ENCODE measurements at regions not wholly inside any gene's neighbourhood (a gene's known extent, or its start where the extent isn't known, plus 50 kb on each side); places are given as distances from the start of the nearest gene placed in this dataset.
A peak's percentile ranks its signal among the peaks of the same experiment; 100 is the strongest.

- TF ChIP-seq CTCF (IDR thresholded peaks at IDR 0.05; ENCODE audit: insufficient read depth, low read depth, low read length): no peak
- H3K4me3 ChIP-seq (ENCODE audit: low read depth, low read length): no peak overlapping the region
- DNase-seq (ENCODE audit: low read depth): peak; percentile 13
Observed at GRCh38 chr13:74450964-74451363, 316.8 kb upstream of the KLF12 start.

- no peak overlapping the region for H3K4me3 ChIP-seq (ENCODE audit: low read depth, low read length)
- TF ChIP-seq CTCF (IDR thresholded peaks at IDR 0.05; ENCODE audit: insufficient read depth, low read depth, low read length): no peak
- no peak for DNase-seq (ENCODE audit: low read depth)
Observed at GRCh38 chr13:74450525-74450845, 316.3 kb upstream of the KLF12 start.

- TF ChIP-seq CTCF (IDR thresholded peaks at IDR 0.05; ENCODE audit: insufficient read depth, low read depth, low read length): no peak
- DNase-seq (ENCODE audit: low read depth): no peak
- no peak overlapping the region for H3K4me3 ChIP-seq (ENCODE audit: low read depth, low read length)
Observed at GRCh38 chr13:74449811-74450524, 315.8 kb upstream of the KLF12 start.

GRCh38 chr13:74444864-74445479, 310.8 kb upstream of the KLF12 start:
- no peak overlapping the region for H3K4me3 ChIP-seq (ENCODE audit: low read depth, low read length)
- no peak for DNase-seq (ENCODE audit: low read depth)
- no peak for TF ChIP-seq CTCF (IDR thresholded peaks at IDR 0.05; ENCODE audit: insufficient read depth, low read depth, low read length)

- H3K4me3 ChIP-seq (ENCODE audit: low read depth, low read length): no peak overlapping the region
- no peak for DNase-seq (ENCODE audit: low read depth)
- TF ChIP-seq CTCF (IDR thresholded peaks at IDR 0.05; ENCODE audit: insufficient read depth, low read depth, low read length): no peak
Observed at GRCh38 chr13:74444161-74444571, 310.0 kb upstream of the KLF12 start.

- H3K4me3 ChIP-seq (ENCODE audit: low read depth, low read length): no peak overlapping the region
- DNase-seq (ENCODE audit: low read depth): peak; percentile 52
- TF ChIP-seq CTCF (IDR thresholded peaks at IDR 0.05; ENCODE audit: insufficient read depth, low read depth, low read length): no peak
Observed at GRCh38 chr13:74443631-74444030, 309.4 kb upstream of the KLF12 start.

GRCh38 chr13:74442751-74443150, 308.5 kb upstream of the KLF12 start:
- no peak overlapping the region for H3K4me3 ChIP-seq (ENCODE audit: low read depth, low read length)
- TF ChIP-seq CTCF (IDR thresholded peaks at IDR 0.05; ENCODE audit: insufficient read depth, low read depth, low read length): no peak
- DNase-seq (ENCODE audit: low read depth): no peak

All from fibroblast of villous mesenchyme (primary cell).